Glutamatergic neuron (in vitro differentiated cells): ENCODE measurements at regions not wholly inside any gene's neighbourhood (a gene's known extent, or its start where the extent isn't known, plus 50 kb on each side); places are given as distances from the start of the nearest gene placed in this dataset.

Source experiments
- DNase-seq: peaks from one replicate; pipeline ENCODE4 v3.0.0; 2022
- H3K27ac Mint-ChIP-seq: one replicate; pipeline ENCODE4 v1.8.0; 2020; ENCODE audit warnings: mild to moderate bottlenecking, mixed read lengths, inconsistent platforms; ENCODE audit not compliant: unreplicated experiment
- H3K27me3 Mint-ChIP-seq: one replicate; pipeline ENCODE4 v1.8.0; 2020; ENCODE audit warnings: mild to moderate bottlenecking, moderate library complexity, mixed read lengths, inconsistent platforms; ENCODE audit not compliant: unreplicated experiment
- H3K36me3 Mint-ChIP-seq: one replicate; pipeline ENCODE4 v1.8.0; 2020; ENCODE audit warnings: mild to moderate bottlenecking, mixed read lengths, inconsistent platforms; ENCODE audit not compliant: unreplicated experiment
- H3K4me1 Mint-ChIP-seq: one replicate; pipeline ENCODE4 v1.8.0; 2020; ENCODE audit warnings: mild to moderate bottlenecking, low read depth, mixed read lengths, inconsistent platforms; ENCODE audit not compliant: unreplicated experiment
- H3K4me3 Mint-ChIP-seq: one replicate; pipeline ENCODE4 v1.8.0; 2020; ENCODE audit warnings: mild to moderate bottlenecking, mixed read lengths, inconsistent platforms; ENCODE audit not compliant: unreplicated experiment
- H3K9me3 Mint-ChIP-seq: one replicate; pipeline ENCODE4 v1.8.0; 2020; ENCODE audit warnings: mild to moderate bottlenecking, moderate library complexity, mixed read lengths, inconsistent platforms; ENCODE audit not compliant: unreplicated experiment
- CTCF ChIP-seq: fragments of 200-600 bp; sonication (generic); IDR thresholded peaks from one replicate; pipeline ENCODE4 v1.5.0; 2021; ENCODE audit not compliant: partially characterized antibody, unreplicated experiment

GRCh38 chr12:63424671-63425070 is 243.6 kb downstream of the DPY19L2 start:
- Mint-ChIP-seq H3K27me3 (no peaks in the 10 kb centered on the region), H3K4me3 (no peak overlapping the region), H3K36me3 (peaks cover 18% of the 10 kb centered on the region), H3K4me1 (no peaks in the 10 kb centered on the region), H3K27ac (no peak overlapping the region), H3K9me3 (no peaks in the 10 kb centered on the region)
- TF ChIP-seq CTCF: no peak
- no peak for DNase-seq

GRCh38 chr12:63423839-63424238 is 244.5 kb downstream of the DPY19L2 start:
- H3K27me3 Mint-ChIP-seq: no peaks in the 10 kb centered on the region
- H3K4me3 Mint-ChIP-seq: no peak overlapping the region
- DNase-seq: no peak
- TF ChIP-seq CTCF: no peak
- peaks cover 18% of the 10 kb centered on the region for H3K36me3 Mint-ChIP-seq
- no peaks in the 10 kb centered on the region for H3K9me3 Mint-ChIP-seq
- no peaks in the 10 kb centered on the region for H3K4me1 Mint-ChIP-seq
- H3K27ac Mint-ChIP-seq: no peak overlapping the region

- H3K36me3 Mint-ChIP-seq: peaks cover 18% of the 10 kb centered on the region
- H3K27ac Mint-ChIP-seq: no peak overlapping the region
- H3K4me3 Mint-ChIP-seq: no peak overlapping the region
- DNase-seq: peak; percentile 67
- H3K27me3 Mint-ChIP-seq: no peaks in the 10 kb centered on the region
- peak; percentile 70 for TF ChIP-seq CTCF
- no peaks in the 10 kb centered on the region for H3K9me3 Mint-ChIP-seq
- H3K4me1 Mint-ChIP-seq: no peaks in the 10 kb centered on the region
Measured at GRCh38 chr12:63420206-63420644, 248.1 kb downstream of the DPY19L2 start.

- TF ChIP-seq CTCF: no peak
- Mint-ChIP-seq H3K36me3 (peaks cover 22% of the 10 kb centered on the region), H3K9me3 (no peaks in the 10 kb centered on the region), H3K4me3 (no peak overlapping the region), H3K27ac (no peak overlapping the region), H3K27me3 (no peaks in the 10 kb centered on the region), H3K4me1 (no peaks in the 10 kb centered on the region)
- DNase-seq: no peak
Measured at GRCh38 chr12:63419154-63419553, 249.1 kb downstream of the DPY19L2 start.

GRCh38 chr12:63416788-63417187 is 251.5 kb downstream of the DPY19L2 start:
- peaks cover 18% of the 10 kb centered on the region for H3K36me3 Mint-ChIP-seq
- no peak overlapping the region for H3K4me3 Mint-ChIP-seq
- no peaks in the 10 kb centered on the region for H3K4me1 Mint-ChIP-seq
- TF ChIP-seq CTCF: no peak
- no peaks in the 10 kb centered on the region for H3K27me3 Mint-ChIP-seq
- no peak overlapping the region for H3K27ac Mint-ChIP-seq
- peaks cover 2% of the 10 kb centered on the region for H3K9me3 Mint-ChIP-seq
- no peak for DNase-seq
